HEK293 (cell line): ENCODE measurements at regions not wholly inside any gene's neighbourhood (a gene's known extent, or its start where the extent isn't known, plus 50 kb on each side); places are given as distances from the start of the nearest gene placed in this dataset.
A peak's percentile ranks its signal among the peaks of the same experiment; 100 is the strongest.

Source experiments
- CTCF ChIA-PET: fragments of 350-600 bp; formaldehyde crosslinking; extraction: SDS; loops from one replicate; lab custom pipeline; 2021; ENCODE audit warnings: antibody characterized with exemption; lab: Yijun Ruan, JAX
- POLR2A ChIA-PET: fragments of 300-600 bp; formaldehyde crosslinking; extraction: SDS; loops from one replicate; lab custom pipeline; 2020; ENCODE audit warnings: antibody characterized with exemption, inconsistent platforms; lab: Yijun Ruan, JAX
- H3K27ac ChIP-seq: fragments of 200-500 bp; sonication (Bioruptor generic); 2 replicates; pipeline ENCODE4 v1.5.1; 2014; ENCODE audit warnings: low read depth, low read length, control low read depth, inconsistent platforms; ENCODE audit errors: extremely low read depth
- H3K36me3 ChIP-seq, 2 experiments: fragments of 200-500 bp in 1 of 2; sonication (Bioruptor generic) in 1 of 2; 1 replicate in 1 of 2; 2 replicates in 1 of 2; pipeline ENCODE4 v1.5.1; 2014 to 2017; ENCODE audit warnings: inconsistent platforms in 2 of 2, low read length in 2 of 2; ENCODE audit not compliant: control insufficient read depth in 2 of 2, insufficient read depth in 1 of 2
- H3K4me1 ChIP-seq: fragments of 200-500 bp; sonication (Bioruptor generic); 2 replicates; pipeline ENCODE4 v1.5.1; 2014; ENCODE audit warnings: mild to moderate bottlenecking, low read length, inconsistent platforms; ENCODE audit not compliant: control insufficient read depth, insufficient read depth
- H3K4me3 ChIP-seq: 2 replicates; pipeline ENCODE4 v1.5.1; 2011; ENCODE audit warnings: low read depth, mild to moderate bottlenecking, control low read depth, low read length, moderate library complexity
- H3K9me3 ChIP-seq: fragments of 200-500 bp; sonication (Bioruptor generic); 2 replicates; pipeline ENCODE4 v1.5.1; 2014; ENCODE audit warnings: low read depth, low read length, inconsistent platforms; ENCODE audit not compliant: control insufficient read depth, insufficient read depth
- GLI4 ChIP-seq: fragments of 450-650 bp; formaldehyde crosslinking; IDR thresholded peaks from 2 replicates; pipeline ENCODE4 v1.5.1; 2016; ENCODE audit warnings: missing biosample characterization, missing genetic modification characterization
- GLIS1 ChIP-seq: fragments of 450-650 bp; formaldehyde crosslinking; IDR thresholded peaks from 2 replicates; pipeline ENCODE4 v1.5.1; 2016; ENCODE audit warnings: missing biosample characterization, missing genetic modification characterization
- HOXD13 ChIP-seq: sonication (generic); formaldehyde crosslinking; IDR thresholded peaks from 2 replicates; pipeline ENCODE4 v1.8.0; 2022; ENCODE audit warnings: missing genetic modification reagents, borderline replicate concordance
- SCRT2 ChIP-seq: fragments of 450-650 bp; formaldehyde crosslinking; IDR thresholded peaks from 2 replicates; pipeline ENCODE4 v1.5.1; 2016; ENCODE audit warnings: missing biosample characterization, missing genetic modification characterization
- TSHZ1 ChIP-seq: fragments of 450-650 bp; formaldehyde crosslinking; IDR thresholded peaks from 2 replicates; pipeline ENCODE4 v1.5.1; 2016; ENCODE audit warnings: missing biosample characterization, missing genetic modification characterization, borderline replicate concordance
- ZBTB8A ChIP-seq: fragments of 450-650 bp; formaldehyde crosslinking; IDR thresholded peaks from 2 replicates; pipeline ENCODE4 v1.5.1; 2016; ENCODE audit warnings: missing biosample characterization, missing genetic modification characterization
- ZFP69B ChIP-seq: fragments of 450-650 bp; formaldehyde crosslinking; IDR thresholded peaks from 2 replicates; pipeline ENCODE4 v1.5.1; 2016; ENCODE audit warnings: missing biosample characterization, missing genetic modification characterization
- ZNF155 ChIP-seq: fragments of 450-650 bp; formaldehyde crosslinking; IDR thresholded peaks from 2 replicates; pipeline ENCODE4 v1.5.1; 2016; ENCODE audit warnings: missing biosample characterization, missing genetic modification characterization
- ZNF184 ChIP-seq: fragments of 450-650 bp; IDR thresholded peaks from 2 replicates; pipeline ENCODE4 v1.5.1; 2018; ENCODE audit warnings: missing biosample characterization, mild to moderate bottlenecking, missing genetic modification characterization
- ZNF2 ChIP-seq: fragments of 450-650 bp; formaldehyde crosslinking; IDR thresholded peaks from 2 replicates; pipeline ENCODE4 v1.5.1; 2016; ENCODE audit warnings: missing biosample characterization, missing genetic modification characterization
- ZNF24 ChIP-seq: fragments of 450-650 bp; formaldehyde crosslinking; IDR thresholded peaks from 2 replicates; pipeline ENCODE4 v1.5.1; 2016; ENCODE audit warnings: missing biosample characterization, missing genetic modification characterization
- ZNF311 ChIP-seq: fragments of 450-650 bp; formaldehyde crosslinking; IDR thresholded peaks from 2 replicates; pipeline ENCODE4 v1.5.1; 2017; ENCODE audit warnings: missing biosample characterization, missing genetic modification characterization, borderline replicate concordance
- ZNF324 ChIP-seq: fragments of 450-650 bp; formaldehyde crosslinking; IDR thresholded peaks from 2 replicates; pipeline ENCODE4 v1.5.1; 2016; ENCODE audit warnings: missing biosample characterization, missing genetic modification characterization
- ZNF37A ChIP-seq: fragments of 450-650 bp; IDR thresholded peaks from 2 replicates; pipeline ENCODE4 v1.5.1; 2018; ENCODE audit warnings: missing biosample characterization, missing genetic modification characterization
- ZNF391 ChIP-seq: fragments of 450-650 bp; formaldehyde crosslinking; IDR thresholded peaks from 2 replicates; pipeline ENCODE4 v1.5.1; 2016; ENCODE audit warnings: low read depth, missing biosample characterization, missing genetic modification characterization, borderline replicate concordance
- ZNF398 ChIP-seq: fragments of 450-650 bp; formaldehyde crosslinking; IDR thresholded peaks from 2 replicates; pipeline ENCODE4 v1.5.1; 2017; ENCODE audit warnings: missing biosample characterization, missing genetic modification characterization
- ZNF433 ChIP-seq: fragments of 450-650 bp; formaldehyde crosslinking; IDR thresholded peaks from 2 replicates; pipeline ENCODE4 v1.5.1; 2016; ENCODE audit warnings: missing biosample characterization, missing genetic modification characterization, low read depth
- ZNF544 ChIP-seq: fragments of 450-650 bp; formaldehyde crosslinking; IDR thresholded peaks from 2 replicates; pipeline ENCODE4 v1.5.0; 2017; ENCODE audit warnings: missing biosample characterization, missing genetic modification characterization
- ZNF555 ChIP-seq: fragments of 450-650 bp; formaldehyde crosslinking; conservative IDR thresholded peaks from 2 replicates; pipeline ENCODE4 v1.5.1; 2017; ENCODE audit warnings: missing biosample characterization, mild to moderate bottlenecking, missing genetic modification characterization, inconsistent platforms
- ZNF585B ChIP-seq: fragments of 450-650 bp; formaldehyde crosslinking; IDR thresholded peaks from 2 replicates; pipeline ENCODE4 v1.5.1; 2016; ENCODE audit warnings: missing biosample characterization, missing genetic modification characterization
- ZNF777 ChIP-seq: fragments of 450-650 bp; formaldehyde crosslinking; IDR thresholded peaks from 2 replicates; pipeline ENCODE4 v1.5.1; 2017; ENCODE audit warnings: missing biosample characterization, missing genetic modification characterization, borderline replicate concordance
- ZSCAN18 ChIP-seq: fragments of 450-650 bp; formaldehyde crosslinking; IDR thresholded peaks from 2 replicates; pipeline ENCODE4 v1.5.1; 2016; ENCODE audit warnings: missing biosample characterization, missing genetic modification characterization

- ChIA-PET CTCF (interaction anchor here (0.6 to 1.5 kb wide), 3 partner anchors 60 to 1081 kb away, joined by 3 to 4 read pairs (median 3); no protein-coding TSS in a partner anchor), POLR2A (no interaction called here)
- Histone ChIP-seq H3K27ac (no peak overlapping the region), H3K4me1 (no peaks in the 10 kb centered on the region), H3K36me3 (no peaks in the 10 kb centered on the region), H3K4me3 (no peak overlapping the region), H3K9me3 (no peaks in the 10 kb centered on the region)
- TF ChIP-seq TSHZ1 (tag by site-specific recombination): no peak
- TF ChIP-seq GLIS1 (tag by site-specific recombination): no peak
- no peak for TF ChIP-seq ZNF2 (tag by site-specific recombination)
Measured at GRCh38 chr12:124706363-124706762, 139.0 kb upstream of the NCOR2 start.

GRCh38 chr12:124705545-124706138 is 138.2 kb upstream of the NCOR2 start:
- POLR2A ChIA-PET: no interaction called here
- H3K27ac ChIP-seq: no peak overlapping the region
- no peaks in the 10 kb centered on the region for H3K36me3 ChIP-seq
- H3K4me3 ChIP-seq: no peak overlapping the region
- TF ChIP-seq ZBTB8A (tag by site-specific recombination) (0 out of 2 replicates have a peak, but pooled peaks have one; percentile 39), HOXD13 (CRISPR knock-in tag) (no peak)
- no peaks in the 10 kb centered on the region for H3K4me1 ChIP-seq
- CTCF ChIA-PET: interaction anchor here (1.5 kb wide), 1 partner anchor 60 kb away, joined by 4 read pairs; no protein-coding TSS in a partner anchor
- H3K9me3 ChIP-seq: no peaks in the 10 kb centered on the region

- CTCF ChIA-PET: interaction anchor here (0.6 to 1.9 kb wide), 4 partner anchors 49 to 67 kb away, joined by 3 to 4 read pairs (median 3); no protein-coding TSS in a partner anchor
- H3K36me3 ChIP-seq: no peaks in the 10 kb centered on the region
- no peaks in the 10 kb centered on the region for H3K4me1 ChIP-seq
- no peaks in the 10 kb centered on the region for H3K9me3 ChIP-seq
- H3K4me3 ChIP-seq: no peak overlapping the region
- POLR2A ChIA-PET: no interaction called here
- H3K27ac ChIP-seq: no peak overlapping the region
- TF ChIP-seq ZNF585B (tag by site-specific recombination): no peak
- no peak for TF ChIP-seq ZNF324 (tag by site-specific recombination)
- no peak for TF ChIP-seq ZNF37A (tag by site-specific recombination)
- no peak for TF ChIP-seq ZNF777 (tag by site-specific recombination)
- no peak for TF ChIP-seq ZNF24 (tag by site-specific recombination)
- TF ChIP-seq ZNF155 (tag by site-specific recombination): no peak
- TF ChIP-seq GLI4 (tag by site-specific recombination): no peak
- TF ChIP-seq, all 188 proteins: peak for 0
Measured at GRCh38 chr12:124704619-124705018, 137.2 kb upstream of the NCOR2 start.

- H3K4me1 ChIP-seq: no peaks in the 10 kb centered on the region
- ChIA-PET CTCF (interaction anchor here (0.6 to 1.9 kb wide), 3 partner anchors 55 to 68 kb away, joined by 3 to 4 read pairs (median 3); no protein-coding TSS in a partner anchor), POLR2A (no interaction called here)
- no peaks in the 10 kb centered on the region for H3K9me3 ChIP-seq
- TF ChIP-seq ZFP69B (tag by site-specific recombination) (no peak), ZSCAN18 (tag by site-specific recombination) (no peak), ZNF391 (no peak), ZNF184 (no peak), ZNF398 (tag by site-specific recombination) (no peak), SCRT2 (tag by site-specific recombination) (no peak), ZNF555 (tag by site-specific recombination) (no peak), ZNF433 (tag by site-specific recombination) (no peak), ZNF544 (no peak), ZNF311 (no peak)
- H3K27ac ChIP-seq: no peak overlapping the region
- no peak overlapping the region for H3K4me3 ChIP-seq
- H3K36me3 ChIP-seq: no peaks in the 10 kb centered on the region
Measured at GRCh38 chr12:124703856-124704255, 136.4 kb upstream of the NCOR2 start.
